Smooth muscle cell (in vitro differentiated cells): ENCODE measurements at regions not wholly inside any gene's neighbourhood (a gene's known extent, or its start where the extent isn't known, plus 50 kb on each side); places are given as distances from the start of the nearest gene placed in this dataset.

Experiments
- DNase-seq: peaks from one replicate; lab custom pipeline; 2025; ENCODE audit not compliant: unreplicated experiment; lab: John Stamatoyannopoulos, UW
- H2AFZ ChIP-seq: fragments of 200-600 bp; sonication (generic); 2 replicates; pipeline ENCODE4 v1.6.0; 2016; ENCODE audit warnings: antibody characterized with exemption, low read depth, mild to moderate bottlenecking
- H3F3A ChIP-seq: fragments of 200-600 bp; sonication (generic); 2 replicates; pipeline ENCODE4 v1.6.0; 2017; ENCODE audit warnings: antibody characterized with exemption, low read depth
- H3K27ac ChIP-seq: fragments of 200-600 bp; sonication (generic); 2 replicates; pipeline ENCODE4 v1.5.1; 2016; ENCODE audit warnings: low read depth, mild to moderate bottlenecking
- H3K27me3 ChIP-seq: fragments of 200-600 bp; sonication (generic); 2 replicates; pipeline ENCODE4 v1.6.1; 2016; ENCODE audit warnings: low read depth, mild to moderate bottlenecking
- H3K36me3 ChIP-seq: fragments of 200-600 bp; sonication (generic); 2 replicates; pipeline ENCODE4 v1.5.1; 2016; ENCODE audit warnings: low read depth
- H3K4me1 ChIP-seq: fragments of 200-600 bp; sonication (generic); 2 replicates; pipeline ENCODE4 v1.5.1; 2016; ENCODE audit warnings: low read depth
- H3K4me2 ChIP-seq: fragments of 200-600 bp; sonication (generic); 2 replicates; pipeline ENCODE4 v1.6.0; 2016; ENCODE audit warnings: mild to moderate bottlenecking
- H3K4me3 ChIP-seq: fragments of 200-600 bp; sonication (generic); 2 replicates; pipeline ENCODE4 v1.5.1; 2016; ENCODE audit warnings: mild to moderate bottlenecking
- H3K79me2 ChIP-seq: fragments of 200-600 bp; sonication (generic); 2 replicates; pipeline ENCODE4 v1.6.0; 2016; ENCODE audit warnings: low read depth, mild to moderate bottlenecking
- H3K9ac ChIP-seq: fragments of 200-600 bp; sonication (generic); 2 replicates; pipeline ENCODE4 v1.6.0; 2016; ENCODE audit warnings: low read depth
- H3K9me3 ChIP-seq: fragments of 200-600 bp; sonication (generic); replicated peaks from 2 replicates; pipeline ENCODE4 v1.5.1; 2016; ENCODE audit warnings: low read depth
- H4K20me1 ChIP-seq: fragments of 200-600 bp; sonication (generic); 2 replicates; pipeline ENCODE4 v1.6.0; 2016; ENCODE audit warnings: low read depth
- CTCF ChIP-seq: fragments of 200-600 bp; sonication (generic); IDR thresholded peaks from 2 replicates; pipeline ENCODE4 v1.5.1; 2017; ENCODE audit warnings: borderline replicate concordance, mild to moderate bottlenecking, antibody characterized with exemption; ENCODE audit not compliant: insufficient read depth, poor library complexity, severe bottlenecking
- WGBS: methylation state at CpG from one replicate; pipeline ENCODE4 v1.1.7; 2016; ENCODE audit warnings: low lambda C conversion rate; 5-methylcytosine and 5-hydroxymethylcytosine counted together

- Histone ChIP-seq H2AFZ (no peak overlapping the region), H3K27ac (no peak overlapping the region), H3F3A (no peaks in the 10 kb centered on the region), H3K4me3 (no peak overlapping the region), H3K4me2 (no peak overlapping the region), H3K36me3 (no peaks in the 10 kb centered on the region), H3K79me2 (no peaks in the 10 kb centered on the region), H3K4me1 (no peaks in the 10 kb centered on the region), H3K27me3 (no peaks in the 10 kb centered on the region), H3K9me3 (no peaks in the 10 kb centered on the region), H3K9ac (no peak overlapping the region), H4K20me1 (no peaks in the 10 kb centered on the region)
- no peak for DNase-seq
- TF ChIP-seq CTCF: no peak
- 88% methylated on average over 3 of the region's 3 CpGs for WGBS
Measured at GRCh38 chr3:76083992-76084391, 298.6 kb upstream of the ZNF717 start.

GRCh38 chr3:76096036-76096435, 310.7 kb upstream of the ZNF717 start:
- H3K79me2 ChIP-seq: no peaks in the 10 kb centered on the region
- H3K27ac ChIP-seq: no peak overlapping the region
- H3K4me1 ChIP-seq: no peaks in the 10 kb centered on the region
- H3K4me2 ChIP-seq: no peak overlapping the region
- H2AFZ ChIP-seq: no peak overlapping the region
- H3K36me3 ChIP-seq: no peaks in the 10 kb centered on the region
- H3K9me3 ChIP-seq: no peaks in the 10 kb centered on the region
- H3F3A ChIP-seq: no peaks in the 10 kb centered on the region
- H3K4me3 ChIP-seq: no peak overlapping the region
- no peaks in the 10 kb centered on the region for H4K20me1 ChIP-seq
- WGBS: 88% methylated on average over 3 of the region's 3 CpGs
- no peak for TF ChIP-seq CTCF
- DNase-seq: no peak
- no peak overlapping the region for H3K9ac ChIP-seq
- no peaks in the 10 kb centered on the region for H3K27me3 ChIP-seq

- H3K4me1 ChIP-seq: no peaks in the 10 kb centered on the region
- no peaks in the 10 kb centered on the region for H3K36me3 ChIP-seq
- no peak for DNase-seq
- no peak overlapping the region for H3K27ac ChIP-seq
- no peak overlapping the region for H3K9ac ChIP-seq
- no peak overlapping the region for H3K4me3 ChIP-seq
- H3K4me2 ChIP-seq: no peak overlapping the region
- H3K79me2 ChIP-seq: no peaks in the 10 kb centered on the region
- H3F3A ChIP-seq: no peaks in the 10 kb centered on the region
- WGBS: 91% methylated on average over 7 of the region's 7 CpGs
- H3K9me3 ChIP-seq: no peaks in the 10 kb centered on the region
- no peaks in the 10 kb centered on the region for H4K20me1 ChIP-seq
- no peak overlapping the region for H2AFZ ChIP-seq
- no peaks in the 10 kb centered on the region for H3K27me3 ChIP-seq
- no peak for TF ChIP-seq CTCF
Measured at GRCh38 chr3:76096836-76097588, 311.7 kb upstream of the ZNF717 start.

- 97% methylated on average over 3 of the region's 3 CpGs for WGBS
- DNase-seq: no peak
- no peak overlapping the region for H3K4me2 ChIP-seq
- H3K27ac ChIP-seq: no peak overlapping the region
- TF ChIP-seq CTCF: no peak
- no peaks in the 10 kb centered on the region for H3F3A ChIP-seq
- H3K9me3 ChIP-seq: no peaks in the 10 kb centered on the region
- no peaks in the 10 kb centered on the region for H3K4me1 ChIP-seq
- no peak overlapping the region for H3K4me3 ChIP-seq
- no peak overlapping the region for H2AFZ ChIP-seq
- no peaks in the 10 kb centered on the region for H4K20me1 ChIP-seq
- no peaks in the 10 kb centered on the region for H3K27me3 ChIP-seq
- no peaks in the 10 kb centered on the region for H3K36me3 ChIP-seq
- H3K79me2 ChIP-seq: no peaks in the 10 kb centered on the region
- no peak overlapping the region for H3K9ac ChIP-seq
Measured at GRCh38 chr3:76097589-76097969, 312.2 kb upstream of the ZNF717 start.
